ENCODE measurements at regions not wholly inside any gene's neighbourhood (a gene's known extent, or its start where the extent isn't known, plus 50 kb on each side); places are given as distances from the start of the nearest gene placed in this dataset.
"Not testable (repeated sequence)": the region's sequence is repeated elsewhere in the genome, so short reads cannot be mapped to it uniquely, and the experiment has no call there.

GRCh38 chr7:138328215-138328614 lies 131.8 kb upstream of the TRIM24 start:
- DNase-seq, result no peak

- not testable (repeated sequence) for DNase-seq
Observed at GRCh38 chr7:138332850-138333249, 127.2 kb upstream of the TRIM24 start.

GRCh38 chr7:138338361-138338760 lies 121.7 kb upstream of the TRIM24 start:
- peak; percentile 56 for DNase-seq

DNA sequence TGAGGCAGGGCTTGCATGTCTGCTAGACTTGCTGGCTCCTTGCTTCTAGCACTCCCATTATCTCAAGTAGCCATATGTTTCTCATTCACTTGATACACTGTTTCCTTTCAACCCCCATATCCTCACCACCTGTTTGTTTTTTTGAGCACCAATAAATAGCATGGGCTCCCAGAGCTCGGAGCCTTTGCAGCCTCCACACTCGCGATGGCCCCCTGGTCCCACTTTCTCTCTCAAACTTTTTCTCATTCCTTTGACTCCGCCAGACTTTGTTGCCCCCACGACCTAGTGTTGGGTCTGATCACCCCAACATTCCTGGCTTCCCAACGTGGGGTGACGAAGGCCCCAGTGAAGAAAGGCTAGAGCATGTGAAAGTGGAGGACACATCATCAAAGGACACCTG lies 120.8 kb upstream of the TRIM24 start:
- not testable (repeated sequence) for DNase-seq

GRCh38 chr7:138342990-138343389 lies 117.1 kb upstream of the TRIM24 start:
- no peak for DNase-seq

- no peak for DNase-seq
Observed at GRCh38 chr7:138345567-138345966, 114.5 kb upstream of the TRIM24 start.

GRCh38 chr7:138346975-138347374 lies 113.1 kb upstream of the TRIM24 start:
- DNase-seq, result no peak

DNA sequence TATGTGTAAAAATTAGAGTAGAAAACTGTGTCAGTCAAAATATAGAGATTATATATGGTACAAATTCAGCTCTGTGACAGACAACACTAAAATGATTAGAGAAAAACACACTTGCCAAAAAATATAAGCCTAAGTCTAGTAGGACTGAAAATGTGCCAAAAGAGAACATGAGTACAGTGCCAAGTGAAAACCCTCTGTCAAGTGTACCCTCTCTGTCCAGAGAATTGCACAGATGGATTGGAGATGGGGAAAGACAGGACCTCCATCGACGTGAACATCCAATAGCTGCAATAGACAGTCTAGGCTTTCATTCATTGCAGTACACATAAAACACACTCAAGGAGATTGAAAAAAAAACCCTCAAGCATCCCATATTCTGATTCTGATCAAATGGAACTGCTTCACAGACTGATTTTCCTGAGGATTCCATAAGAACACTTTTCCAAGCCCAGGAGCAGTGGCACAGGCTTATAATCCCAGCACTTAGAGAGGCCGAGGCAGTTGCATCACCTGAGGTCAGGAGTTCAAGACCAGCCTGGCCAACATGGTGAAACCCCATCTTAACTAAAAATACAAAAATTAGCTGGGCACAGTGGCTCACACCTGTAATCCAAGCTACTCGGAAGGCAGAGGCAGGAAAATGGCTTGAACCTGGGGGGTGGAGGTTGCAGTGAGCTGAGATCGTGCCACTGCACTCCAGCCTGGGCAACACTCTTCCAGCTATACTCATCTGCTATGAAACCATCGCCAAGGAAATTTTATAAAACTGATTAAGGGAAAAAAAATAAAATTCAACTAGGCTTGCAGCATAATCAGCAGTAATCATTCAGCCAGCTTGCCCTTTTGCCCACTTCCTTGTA lies 110.0 kb upstream of the TRIM24 start:
- DNase-seq, result no peak

DNA sequence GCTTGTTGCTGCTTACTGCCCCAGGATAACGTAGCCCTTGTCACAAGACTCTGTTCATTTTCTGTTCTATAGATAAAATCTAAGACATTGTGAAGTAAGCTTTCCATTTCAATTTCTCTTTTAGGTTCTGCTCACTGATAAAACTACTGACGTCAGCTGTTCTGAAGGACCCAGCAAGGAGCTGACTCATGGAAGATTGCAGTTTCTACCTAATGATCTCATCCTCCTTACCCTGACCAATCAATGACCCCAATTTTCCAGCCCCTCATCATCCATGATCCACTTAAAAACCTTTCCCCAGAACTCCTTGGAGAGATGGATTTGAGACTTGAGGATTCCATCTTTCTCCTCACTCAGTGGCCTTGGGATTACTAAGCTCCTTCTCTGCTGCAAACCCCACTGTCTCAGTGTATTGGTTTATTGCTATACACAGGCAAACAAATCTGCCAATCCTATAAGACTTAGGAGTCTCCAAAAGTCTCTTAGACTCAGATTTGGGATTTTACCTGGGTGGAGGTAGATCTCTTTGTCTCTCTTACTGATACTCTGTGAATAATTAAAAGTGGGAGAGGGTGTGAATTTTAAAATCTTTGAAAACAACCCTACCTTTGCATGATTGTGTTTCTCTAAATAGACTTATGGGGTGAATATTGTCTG lies 109.2 kb upstream of the TRIM24 start:
- DNase-seq, result no peak

GRCh38 chr7:138352570-138353461 lies 107.2 kb upstream of the TRIM24 start:
- DNase-seq, result no peak

DNA sequence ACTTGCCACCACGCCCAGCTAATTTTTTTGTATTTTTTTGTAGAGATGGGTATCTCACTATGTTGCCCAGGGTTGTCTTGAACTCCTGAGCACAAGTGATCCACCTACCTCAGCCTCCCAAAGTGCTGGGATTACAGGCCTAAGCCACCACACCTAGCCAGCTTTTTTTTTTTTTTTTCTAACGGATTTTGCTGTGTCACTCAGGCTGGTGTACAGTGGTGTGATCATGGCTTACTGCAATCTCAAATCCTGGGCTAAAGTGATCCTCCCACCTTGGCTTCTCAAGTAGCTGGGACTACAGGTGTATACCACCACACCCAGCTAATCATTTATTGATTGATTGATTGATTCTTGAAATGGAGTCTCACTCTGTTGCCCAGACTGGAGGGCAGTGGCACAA lies 106.0 kb upstream of the TRIM24 start:
- no peak for DNase-seq

- no peak for DNase-seq
Observed at GRCh38 chr7:138355254-138355653, 104.8 kb upstream of the TRIM24 start.

- no peak for DNase-seq
Observed at GRCh38 chr7:138358850-138359341, 101.2 kb upstream of the TRIM24 start.

DNA sequence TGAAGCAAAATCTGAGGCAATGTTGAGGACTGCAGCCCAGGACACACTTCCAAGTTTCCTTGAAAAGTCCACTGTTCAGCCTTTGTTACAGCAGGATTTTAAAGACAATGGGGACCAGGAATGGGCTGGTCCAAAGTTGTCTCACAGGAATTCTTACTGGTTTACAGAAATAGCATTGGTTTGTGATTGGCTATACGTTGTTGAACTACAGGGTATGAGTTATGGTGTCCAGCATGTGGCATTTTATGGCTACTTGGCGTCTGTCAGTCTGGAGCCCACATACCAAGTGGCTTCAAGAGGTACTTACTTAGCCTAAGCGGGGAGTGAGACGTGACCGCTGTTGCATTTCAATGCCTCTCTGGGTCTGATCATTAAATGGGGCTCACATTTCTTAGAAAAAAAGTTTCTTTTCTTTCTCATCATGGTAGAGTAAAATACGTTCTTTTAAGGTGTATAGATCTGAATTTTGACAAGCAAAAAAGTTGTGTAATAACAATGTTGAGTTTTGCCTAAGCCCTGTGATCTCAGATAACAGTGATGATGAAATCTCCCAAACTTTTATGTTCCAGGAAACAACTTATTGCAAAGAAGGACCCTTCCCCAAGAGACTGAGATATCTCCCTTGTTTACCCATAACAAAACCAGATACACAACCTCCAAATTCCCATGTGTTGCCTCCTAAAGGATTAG lies 100.0 kb upstream of the TRIM24 start:
- no peak for DNase-seq

DNA sequence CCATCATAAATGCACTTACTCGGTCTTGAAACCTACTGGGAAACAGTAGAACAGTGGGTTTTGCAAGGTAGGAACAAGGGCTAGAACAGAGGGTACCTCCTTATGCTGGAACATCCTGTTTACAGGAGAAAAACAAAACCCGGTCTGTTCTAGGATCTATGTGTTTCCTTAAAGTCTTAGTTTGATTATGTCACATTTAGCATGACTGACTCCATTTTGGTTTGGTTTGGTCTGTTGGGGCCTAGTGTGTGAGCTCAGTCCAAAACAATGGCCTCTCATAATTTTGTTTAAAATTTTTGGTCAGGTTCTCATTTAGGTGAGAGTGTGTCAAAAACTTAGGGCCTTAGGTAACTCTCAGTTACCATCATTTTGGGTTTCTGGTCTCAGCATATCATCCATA lies 96.3 kb upstream of the TRIM24 start:
- no peak for DNase-seq

DNA sequence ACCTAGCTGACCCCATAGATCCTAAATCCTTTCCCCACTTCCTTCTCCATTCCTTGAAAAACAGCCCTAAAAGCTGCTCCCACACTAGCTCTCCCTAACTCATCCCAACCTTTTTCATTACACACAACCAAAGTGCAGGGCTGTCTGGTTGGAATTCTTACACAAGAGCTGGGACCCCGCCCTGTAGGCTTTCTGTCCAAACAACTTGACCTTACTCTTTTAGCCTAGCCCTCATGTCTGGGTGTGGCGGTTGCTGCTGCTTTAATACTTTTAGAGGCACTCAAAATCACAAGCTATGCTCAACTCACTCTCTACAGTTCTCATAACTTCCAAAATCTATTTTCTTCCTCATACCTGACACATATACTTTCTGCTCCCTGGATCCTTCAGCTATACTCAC lies 93.9 kb upstream of the TRIM24 start:
- not testable (repeated sequence) for DNase-seq

GRCh38 chr7:138366676-138367075 lies 93.4 kb upstream of the TRIM24 start:
- not testable (repeated sequence) for DNase-seq

GRCh38 chr7:138369797-138370196 lies 90.3 kb upstream of the TRIM24 start:
- no peak for DNase-seq

- DNase-seq, result no peak
Observed at GRCh38 chr7:138370956-138371355, 89.1 kb upstream of the TRIM24 start.

DNA sequence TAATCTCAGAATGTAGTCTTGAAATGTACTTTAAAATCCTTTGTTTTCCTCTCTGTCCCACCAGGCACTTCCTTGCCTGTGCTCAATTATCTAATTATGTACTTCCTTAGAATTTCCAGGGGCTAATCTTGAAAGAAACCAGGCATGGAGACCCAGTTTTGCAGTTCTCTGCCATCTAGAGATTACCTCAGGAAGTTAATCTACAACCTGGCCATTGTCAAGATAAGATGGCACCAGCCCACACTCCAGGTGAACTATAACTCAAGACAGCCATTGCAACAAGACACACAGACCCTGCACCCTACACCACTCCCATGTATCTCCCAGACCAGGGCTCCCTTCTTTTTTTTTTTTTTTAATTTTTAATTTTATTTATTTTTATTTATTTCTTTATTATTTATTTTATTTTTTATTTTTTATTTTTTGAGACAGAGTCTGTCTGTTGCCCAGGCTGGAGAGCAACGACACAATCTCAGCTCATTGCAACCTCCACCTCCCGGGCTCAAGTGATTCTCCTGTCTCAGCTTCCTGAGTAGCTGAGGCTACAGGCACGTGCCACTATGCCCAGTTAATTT lies 85.9 kb upstream of the TRIM24 start:
- no peak for DNase-seq

GRCh38 chr7:138377306-138377705 lies 82.8 kb upstream of the TRIM24 start:
- no peak for DNase-seq
